ENCODE measurements at regions not wholly inside any gene's neighbourhood (a gene's known extent, or its start where the extent isn't known, plus 50 kb on each side); places are given as distances from the start of the nearest gene placed in this dataset.

- Mint-ChIP-seq H3K27ac (no peak overlapping the region), H3K27me3 (peaks cover 0 to 2% of the 10 kb centered on the region in 2 donors), H3K36me3 (no peaks in the 10 kb centered on the region), H3K4me3 (no peak overlapping the region), H3K9me3 (no peaks in the 10 kb centered on the region), H3K4me1 (ENCODE audit: low read depth in 2 of 2) (no peaks in the 10 kb centered on the region)
- DNase-seq (ENCODE audit: low spot score) (no peak), ATAC-seq (no peak)
Measured at GRCh38 chr2:16128746-16129610, 188.6 kb downstream of the MYCN start.

- Mint-ChIP-seq H3K4me1 (ENCODE audit: low read depth in 2 of 2) (no peaks in the 10 kb centered on the region), H3K9me3 (no peaks in the 10 kb centered on the region), H3K27me3 (peaks cover 0 to 2% of the 10 kb centered on the region in 2 donors), H3K27ac (no peak overlapping the region), H3K4me3 (no peak overlapping the region), H3K36me3 (no peaks in the 10 kb centered on the region)
- no peak for DNase-seq (ENCODE audit: low spot score)
- no peak for ATAC-seq
Measured at GRCh38 chr2:16127958-16128357, 187.6 kb downstream of the MYCN start.

DNA sequence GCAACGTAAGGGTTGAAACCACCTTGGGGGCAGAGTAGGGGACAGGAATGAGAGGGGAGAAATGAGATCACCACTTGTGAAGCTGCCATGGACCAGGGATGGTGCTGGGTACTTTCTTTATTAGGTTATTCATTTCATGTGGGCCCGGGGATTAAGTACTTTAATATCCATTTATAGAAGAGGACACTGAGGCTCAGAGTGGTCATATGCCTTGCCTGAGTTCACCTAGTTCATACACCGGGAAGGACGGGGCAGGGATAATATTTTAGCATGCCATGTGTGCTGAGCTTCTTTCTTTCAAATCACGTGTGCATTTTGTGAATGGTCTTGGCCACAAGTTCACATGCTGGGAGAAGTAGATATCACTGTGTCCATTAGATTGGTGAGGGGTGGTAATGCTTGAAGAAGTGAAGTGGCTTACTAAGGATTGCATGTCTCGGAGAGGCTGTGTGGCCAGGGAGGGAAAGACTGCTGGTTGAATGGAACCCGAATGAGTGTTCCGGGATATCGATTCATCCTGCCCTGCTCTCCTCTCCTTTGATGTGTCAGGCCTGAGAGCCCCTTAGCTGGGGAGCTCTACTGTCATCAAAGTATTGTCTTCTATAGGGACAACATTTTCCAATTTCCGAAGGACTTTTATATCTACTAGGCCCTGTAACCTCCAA lies 187.1 kb downstream of the MYCN start:
- DNase-seq (ENCODE audit: low spot score), result no peak
- no peak overlapping the region for H3K27ac Mint-ChIP-seq
- no peak for ATAC-seq
- no peak overlapping the region for H3K4me3 Mint-ChIP-seq
- H3K27me3 Mint-ChIP-seq, result peaks cover 0 to 2% of the 10 kb centered on the region in 2 donors
- no peaks in the 10 kb centered on the region for H3K9me3 Mint-ChIP-seq
- no peaks in the 10 kb centered on the region for H3K36me3 Mint-ChIP-seq
- H3K4me1 Mint-ChIP-seq (ENCODE audit: low read depth in 2 of 2), result no peaks in the 10 kb centered on the region

- ATAC-seq (no peak), DNase-seq (ENCODE audit: low spot score) (no peak)
- no peaks in the 10 kb centered on the region for H3K36me3 Mint-ChIP-seq
- peaks cover 0 to 2% of the 10 kb centered on the region in 2 donors for H3K27me3 Mint-ChIP-seq
- H3K27ac Mint-ChIP-seq, result no peak overlapping the region
- H3K4me3 Mint-ChIP-seq, result no peak overlapping the region
- H3K4me1 Mint-ChIP-seq (ENCODE audit: low read depth in 2 of 2), result no peaks in the 10 kb centered on the region
- H3K9me3 Mint-ChIP-seq, result no peaks in the 10 kb centered on the region
Measured at GRCh38 chr2:16126517-16127275, 186.3 kb downstream of the MYCN start.

GRCh38 chr2:16125614-16126516 lies 185.5 kb downstream of the MYCN start:
- no peak for ATAC-seq
- H3K27me3 Mint-ChIP-seq, result peaks cover 0 to 2% of the 10 kb centered on the region in 2 donors

DNA sequence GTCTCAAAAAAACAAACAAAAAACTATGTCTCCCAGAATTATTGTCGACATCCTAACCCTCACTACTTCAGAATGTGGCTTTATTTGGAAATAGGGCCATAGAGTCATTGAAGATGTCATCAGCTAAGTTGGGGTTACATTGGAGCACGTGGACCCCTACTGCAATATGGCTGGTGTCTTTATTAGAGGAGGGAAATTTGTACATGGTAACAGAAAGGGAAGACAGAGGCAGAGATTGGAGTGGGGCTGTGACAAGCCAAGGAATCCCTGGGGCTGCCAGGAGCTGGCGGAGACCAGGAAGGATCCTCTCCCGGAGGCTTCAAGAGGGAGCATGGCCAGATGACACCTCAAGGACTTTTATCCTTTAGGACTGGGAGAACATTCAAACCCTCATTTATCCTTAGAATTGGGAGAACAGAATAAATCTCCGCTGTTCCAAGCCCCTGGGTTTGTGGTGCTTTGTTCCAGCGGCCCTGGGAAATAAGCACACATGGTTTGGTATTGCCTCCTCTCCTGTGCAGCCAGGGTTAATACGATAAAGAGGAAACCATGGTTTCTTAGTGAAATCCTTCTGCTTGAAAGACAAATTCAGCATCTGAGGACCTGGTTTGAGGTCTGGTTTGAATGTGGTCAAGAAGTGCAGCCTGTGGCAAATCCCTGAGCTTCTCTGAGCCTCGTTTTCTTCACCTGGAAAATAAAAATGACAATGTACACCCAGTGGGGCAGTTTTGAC lies 184.7 kb downstream of the MYCN start:
- Mint-ChIP-seq H3K4me3 (no peak overlapping the region), H3K27ac (no peak overlapping the region), H3K9me3 (no peaks in the 10 kb centered on the region), H3K36me3 (no peaks in the 10 kb centered on the region), H3K4me1 (ENCODE audit: low read depth in 2 of 2) (no peaks in the 10 kb centered on the region), H3K27me3 (peaks cover 0 to 2% of the 10 kb centered on the region in 2 donors)
- ATAC-seq (no peak), DNase-seq (ENCODE audit: low spot score) (no peak)

More at GRCh38 chr2:16125614-16126516, 185.5 kb downstream of the MYCN start:
- Mint-ChIP-seq H3K9me3 (no peaks in the 10 kb centered on the region), H3K36me3 (no peaks in the 10 kb centered on the region), H3K27ac (no peak overlapping the region), H3K4me1 (ENCODE audit: low read depth in 2 of 2) (no peaks in the 10 kb centered on the region), H3K4me3 (no peak overlapping the region)
- DNase-seq (ENCODE audit: low spot score), result no peak

DNA sequence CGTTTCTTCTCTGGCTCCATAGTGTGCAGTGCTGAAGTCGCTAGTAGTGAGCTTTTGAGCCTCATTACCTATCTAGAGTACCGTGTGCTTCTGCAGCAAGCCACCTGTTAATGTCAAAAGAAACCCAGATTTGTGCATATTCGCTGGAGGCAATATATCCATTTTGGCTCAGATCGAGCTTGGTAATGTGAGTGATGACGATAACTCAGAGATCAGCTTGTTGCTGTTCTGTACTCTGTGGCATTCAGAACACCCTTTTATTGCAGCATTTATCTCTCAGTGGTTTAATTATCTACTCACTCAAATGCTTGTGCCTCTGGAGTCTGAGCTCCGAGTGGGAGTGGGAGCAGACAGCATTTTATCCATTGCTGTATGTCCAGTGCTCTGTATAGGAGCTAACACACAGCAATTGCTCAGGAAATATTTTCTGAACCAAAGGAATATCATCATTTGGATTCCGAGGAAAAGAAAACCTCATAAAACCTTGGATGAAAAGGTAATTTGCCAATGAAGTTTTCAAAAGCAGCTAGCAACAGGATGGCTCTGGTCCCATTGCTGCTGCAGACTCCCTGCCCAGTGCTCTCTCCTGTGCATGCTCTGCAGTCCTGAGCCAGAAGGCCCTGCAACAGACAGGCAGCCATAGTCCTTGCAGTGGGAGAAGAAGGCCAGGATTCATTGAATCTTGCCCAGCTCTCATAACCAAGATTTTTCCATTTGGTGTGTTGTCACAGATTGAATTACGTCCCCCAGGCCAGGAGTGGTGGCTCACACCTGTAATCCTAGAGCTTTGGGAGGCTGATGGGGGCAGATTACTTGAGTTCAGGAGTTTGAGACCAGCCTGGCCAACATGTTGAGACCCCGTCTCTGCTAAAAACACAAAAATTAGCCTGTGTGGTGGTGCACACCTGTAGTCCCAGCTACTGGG lies 183.8 kb downstream of the MYCN start:
- no peaks in the 10 kb centered on the region for H3K9me3 Mint-ChIP-seq
- ATAC-seq, result no peak

DNA sequence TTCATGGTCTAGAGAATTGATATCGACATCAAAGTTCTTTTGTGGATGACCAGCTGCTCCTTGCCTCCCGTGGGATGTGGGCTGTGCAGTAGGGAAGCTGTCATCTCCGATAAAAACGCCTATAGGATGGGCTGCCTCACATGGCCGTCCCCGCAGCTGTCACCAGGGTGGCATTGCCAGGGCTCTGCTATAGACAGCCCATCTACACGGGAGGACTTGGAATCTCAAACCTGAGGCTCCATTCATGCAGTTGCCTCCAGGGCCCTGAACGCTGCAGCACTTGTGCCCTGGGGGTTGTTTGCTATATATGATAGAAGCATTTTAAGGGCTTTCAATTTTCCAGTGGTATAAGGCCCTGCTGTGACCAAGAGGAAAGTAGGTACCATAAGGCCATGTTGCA lies 183.1 kb downstream of the MYCN start:
- H3K4me3 Mint-ChIP-seq, result no peak overlapping the region
- H3K27me3 Mint-ChIP-seq, result no peaks in the 10 kb centered on the region
- H3K27ac Mint-ChIP-seq, result no peak overlapping the region
- no peaks in the 10 kb centered on the region for H3K36me3 Mint-ChIP-seq
- ATAC-seq (no peak), DNase-seq (ENCODE audit: low spot score) (no peak)
- H3K9me3 Mint-ChIP-seq, result no peaks in the 10 kb centered on the region
- H3K4me1 Mint-ChIP-seq (ENCODE audit: low read depth in 2 of 2), result no peaks in the 10 kb centered on the region

More for the DNA sequence above, 183.8 kb downstream of the MYCN start:
- Mint-ChIP-seq H3K27ac (no peak overlapping the region), H3K4me1 (ENCODE audit: low read depth in 2 of 2) (no peaks in the 10 kb centered on the region), H3K27me3 (no peaks in the 10 kb centered on the region), H3K36me3 (no peaks in the 10 kb centered on the region), H3K4me3 (no peak overlapping the region)
- no peak for DNase-seq (ENCODE audit: low spot score)

- ATAC-seq, result no peak
- DNase-seq (ENCODE audit: low spot score), result no peak
Measured at GRCh38 chr2:16122556-16122955, 182.2 kb downstream of the MYCN start.

GRCh38 chr2:16121986-16122390 lies 181.6 kb downstream of the MYCN start:
- H3K27ac Mint-ChIP-seq, result no peak overlapping the region
- DNase-seq (ENCODE audit: low spot score) (no peak), ATAC-seq (no peak)
- H3K4me3 Mint-ChIP-seq, result no peak overlapping the region
- H3K9me3 Mint-ChIP-seq, result no peaks in the 10 kb centered on the region
- no peaks in the 10 kb centered on the region for H3K36me3 Mint-ChIP-seq
- no peaks in the 10 kb centered on the region for H3K4me1 Mint-ChIP-seq (ENCODE audit: low read depth in 2 of 2)
- no peaks in the 10 kb centered on the region for H3K27me3 Mint-ChIP-seq

More at GRCh38 chr2:16122556-16122955, 182.2 kb downstream of the MYCN start:
- H3K27me3 Mint-ChIP-seq, result no peaks in the 10 kb centered on the region
- H3K36me3 Mint-ChIP-seq, result no peaks in the 10 kb centered on the region
- no peaks in the 10 kb centered on the region for H3K4me1 Mint-ChIP-seq (ENCODE audit: low read depth in 2 of 2)
- H3K9me3 Mint-ChIP-seq, result no peaks in the 10 kb centered on the region
- H3K27ac Mint-ChIP-seq, result no peak overlapping the region
- H3K4me3 Mint-ChIP-seq, result no peak overlapping the region

DNA sequence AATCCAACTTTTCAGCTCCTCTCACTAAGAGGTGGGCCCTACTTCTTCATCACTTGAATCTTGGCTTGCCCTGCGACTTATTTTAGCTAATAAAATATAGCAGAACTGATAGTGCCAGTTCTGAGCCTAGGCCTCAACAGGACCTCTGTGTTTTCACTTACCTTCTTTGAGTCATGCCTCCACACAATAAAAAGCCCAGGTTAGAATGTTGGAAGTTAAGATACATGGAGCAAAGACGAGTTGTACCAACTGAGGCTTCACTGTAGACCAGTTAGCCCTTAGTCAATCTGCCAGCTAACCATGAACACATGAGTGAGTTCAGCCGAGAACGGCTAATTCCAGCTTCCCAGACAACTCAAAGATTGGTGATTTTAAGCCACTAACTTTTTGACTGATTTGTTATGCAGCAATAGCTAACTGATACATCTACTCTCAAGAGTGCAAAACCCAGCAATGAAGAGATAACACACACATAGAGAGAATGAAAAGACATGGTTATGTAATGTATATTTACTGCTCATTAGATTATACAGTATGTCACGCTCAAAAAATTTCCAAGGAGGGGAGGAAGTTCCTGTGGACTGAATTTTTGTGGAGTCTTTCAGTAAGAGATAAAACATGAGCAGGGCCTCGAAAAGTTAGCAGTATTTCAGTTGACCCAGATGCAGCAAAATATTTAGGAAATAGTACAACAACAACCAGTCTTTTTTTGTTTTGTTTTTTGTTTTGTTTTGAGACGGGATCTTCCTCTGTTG lies 181.1 kb downstream of the MYCN start:
- Mint-ChIP-seq H3K27ac (no peak overlapping the region), H3K4me1 (ENCODE audit: low read depth in 2 of 2) (no peaks in the 10 kb centered on the region), H3K9me3 (no peaks in the 10 kb centered on the region), H3K36me3 (no peaks in the 10 kb centered on the region), H3K4me3 (no peak overlapping the region), H3K27me3 (no peaks in the 10 kb centered on the region)
- ATAC-seq (no peak), DNase-seq (ENCODE audit: low spot score) (no peak)
